Tibial nerve (tissue), 3 donors: ENCODE measurements at regions not wholly inside any gene's neighbourhood (a gene's known extent, or its start where the extent isn't known, plus 50 kb on each side); places are given as distances from the start of the nearest gene placed in this dataset.

Source experiments
- EP300 ChIP-seq, 2 donors: sonication (generic); formaldehyde crosslinking; IDR thresholded peaks; one replicate each; pipeline ENCODE4 v1.6.1; 2017; ENCODE audit warnings: antibody characterized with exemption in 2 of 2, mild to moderate bottlenecking in 1 of 2
- POLR2A ChIP-seq, 2 donors: fragments of 450-650 bp; IDR thresholded peaks; one replicate each; pipeline ENCODE4 v1.6.1; 2017; ENCODE audit warnings: antibody characterized with exemption in 2 of 2, mild to moderate bottlenecking in 2 of 2, moderate library complexity in 2 of 2

- TF ChIP-seq POLR2A (IDR thresholded peaks at IDR 0.05) (no peak), EP300 (IDR thresholded peaks at IDR 0.05) (no peak)
Measured at GRCh38 chr1:221886311-221886710, 144.4 kb upstream of the DUSP10 start.
